ENCODE measurements at regions not wholly inside any gene's neighbourhood (a gene's known extent, or its start where the extent isn't known, plus 50 kb on each side); places are given as distances from the start of the nearest gene placed in this dataset.
"Not testable (repeated sequence)": the region's sequence is repeated elsewhere in the genome, so short reads cannot be mapped to it uniquely, and the experiment has no call there.

DNA sequence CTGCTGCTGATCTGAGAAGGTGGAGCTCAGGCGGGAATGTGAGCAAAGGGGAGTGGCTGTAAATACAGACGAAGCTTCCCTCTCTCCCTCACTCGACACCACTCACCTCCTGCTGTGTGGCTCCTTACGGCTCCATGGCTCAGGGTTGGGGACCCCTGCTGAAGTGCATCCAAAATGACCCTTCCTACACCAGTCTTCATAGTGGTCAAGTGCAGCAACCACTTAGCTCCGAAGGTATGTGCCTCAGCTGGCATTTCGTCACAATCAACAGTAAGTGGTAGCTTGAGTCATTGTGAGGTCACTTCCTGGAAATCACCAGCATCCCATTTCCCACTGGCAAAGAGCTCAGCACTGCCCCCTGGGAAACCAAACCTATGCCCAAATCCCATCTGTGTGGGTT, 76.4 kb upstream of the COBL start:
- H3K23me2 ChIP-seq (ENCODE audit: low read depth, low read length); H3K79me1 ChIP-seq (ENCODE audit: low read depth, low read length); H4K91ac ChIP-seq (replicated peaks; ENCODE audit: insufficient read length, low read length); H3K36me3 ChIP-seq (ENCODE audit: control insufficient read depth in 2 of 4, insufficient read depth in 4 of 4, low read length in 3 of 4); FAIRE-seq; H2AK5ac ChIP-seq (ENCODE audit: low read depth, low read length); H4K5ac ChIP-seq (ENCODE audit: insufficient read length, low read depth, low read length); H3K27me3 ChIP-seq (replicated peaks in 1 of 4; ENCODE audit: control insufficient read depth in 3 of 4, extremely low read depth in 1 of 4, insufficient read depth in 3 of 4, low read length in 3 of 4); DNase-seq (ENCODE audit: low read depth in 1 of 2, low spot score in 2 of 2); H3K9ac ChIP-seq (replicated peaks in 1 of 4; ENCODE audit: extremely low read depth in 1 of 4, low read depth in 3 of 4, low read length in 3 of 4); H3K27ac ChIP-seq (ENCODE audit: low read depth, low read length); H2BK15ac ChIP-seq (ENCODE audit: low read length); H2BK12ac ChIP-seq (ENCODE audit: low read depth, low read length); H2AFZ ChIP-seq (ENCODE audit: low read length); H3K14ac ChIP-seq (ENCODE audit: insufficient read length); H3K18ac ChIP-seq (ENCODE audit: extremely low read depth, low read length); H3K4me2 ChIP-seq (ENCODE audit: insufficient read depth in 1 of 2, low read depth in 2 of 2, low read length in 2 of 2); H3K4me1 ChIP-seq (replicated peaks in 1 of 4; ENCODE audit: control insufficient read depth in 3 of 4, insufficient read depth in 4 of 4, low read length in 3 of 4); H4K20me1 ChIP-seq (replicated peaks in 1 of 2; ENCODE audit: control insufficient read depth in 1 of 2, insufficient read depth in 2 of 2, low read length in 2 of 2); H3K23ac ChIP-seq (ENCODE audit: insufficient read length); H2BK120ac ChIP-seq (replicated peaks; ENCODE audit: low read depth, low read length); H3K4me3 ChIP-seq (ENCODE audit: extremely low read depth in 1 of 4, insufficient read depth in 2 of 4, low read depth in 3 of 4, low read length in 4 of 4); H2BK5ac ChIP-seq (ENCODE audit: low read depth, low read length); H3K56ac ChIP-seq (replicated peaks; ENCODE audit: insufficient read length, low read depth, low read length); H3K9me3 ChIP-seq (ENCODE audit: insufficient read depth in 2 of 2, low read depth in 1 of 2, low read length in 1 of 2); H2BK20ac ChIP-seq (ENCODE audit: low read length); POLR2A ChIA-PET (ENCODE audit: partially characterized antibody); H3K79me2 ChIP-seq (ENCODE audit: control insufficient read depth in 1 of 2, insufficient read depth in 2 of 2, low read length in 2 of 2); H4K8ac ChIP-seq (ENCODE audit: extremely low read depth, insufficient read depth, low read length); H3K4ac ChIP-seq (replicated peaks; ENCODE audit: insufficient read length, low read depth, low read length): not testable (repeated sequence)
- CTCF ChIA-PET (ENCODE audit: partially characterized antibody) = interaction anchor here (0.7 to 1.2 kb wide), 5 partner anchors 17 to 165 kb away, joined by 3 to 5 read pairs (median 4); no protein-coding TSS in a partner anchor
- WGBS, 2 experiments (ENCODE audit: extremely low coverage in 1 of 2, insufficient coverage in 1 of 2, insufficient read length in 1 of 2, insufficient replicate concordance in 2 of 2, low coverage in 1 of 2, low lambda C conversion rate in 2 of 2, missing lambda C conversion rate in 1 of 2) = 86% methylated on average over 6 of the region's 6 CpGs; no CpG with 5 or more reads in 1 of the 2 experiments

DNA sequence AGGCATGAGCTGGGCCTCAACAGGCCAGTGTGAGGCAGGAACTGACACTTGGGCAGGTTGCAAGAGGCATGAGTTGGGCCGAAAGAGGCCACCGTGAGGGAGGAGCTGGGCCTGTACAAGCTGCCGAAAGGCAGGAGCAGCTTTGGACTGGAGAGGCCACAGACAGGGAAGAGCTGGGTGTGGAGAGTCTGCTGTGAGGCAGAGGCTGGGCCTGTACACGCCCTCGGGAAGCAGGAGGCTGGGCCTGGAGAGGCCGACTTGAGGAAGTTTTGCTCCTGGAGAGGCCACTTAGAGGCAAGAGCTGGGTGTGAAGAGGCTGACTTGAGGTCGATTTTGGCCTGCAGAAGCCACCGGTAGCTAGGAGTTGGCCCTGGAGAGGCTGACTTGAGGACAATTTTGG, 73.3 kb upstream of the COBL start:
- 98% methylated on average over 6 of the region's 8 CpGs; no CpG with 5 or more reads in 1 of the 2 experiments for WGBS, 2 experiments (ENCODE audit: extremely low coverage in 1 of 2, insufficient coverage in 1 of 2, insufficient read length in 1 of 2, insufficient replicate concordance in 2 of 2, low coverage in 1 of 2, low lambda C conversion rate in 2 of 2, missing lambda C conversion rate in 1 of 2)

More for the DNA sequence above, 73.3 kb upstream of the COBL start:
- H4K5ac ChIP-seq (ENCODE audit: insufficient read length, low read depth, low read length); H3K36me3 ChIP-seq (ENCODE audit: control insufficient read depth in 2 of 4, insufficient read depth in 4 of 4, low read length in 3 of 4); H2AFZ ChIP-seq (ENCODE audit: low read length); H4K8ac ChIP-seq (ENCODE audit: extremely low read depth, insufficient read depth, low read length); H3K27ac ChIP-seq (ENCODE audit: low read depth, low read length); DNase-seq (ENCODE audit: low read depth in 1 of 2, low spot score in 2 of 2); H3K27me3 ChIP-seq (replicated peaks in 1 of 4; ENCODE audit: control insufficient read depth in 3 of 4, extremely low read depth in 1 of 4, insufficient read depth in 3 of 4, low read length in 3 of 4); H2AK5ac ChIP-seq (ENCODE audit: low read depth, low read length); H2BK15ac ChIP-seq (ENCODE audit: low read length); H3K56ac ChIP-seq (replicated peaks; ENCODE audit: insufficient read length, low read depth, low read length); H3K23ac ChIP-seq (ENCODE audit: insufficient read length); H3K4me1 ChIP-seq (replicated peaks in 1 of 4; ENCODE audit: control insufficient read depth in 3 of 4, insufficient read depth in 4 of 4, low read length in 3 of 4); H2BK12ac ChIP-seq (ENCODE audit: low read depth, low read length); H3K79me2 ChIP-seq (ENCODE audit: control insufficient read depth in 1 of 2, insufficient read depth in 2 of 2, low read length in 2 of 2); H2BK20ac ChIP-seq (ENCODE audit: low read length); H3K4me3 ChIP-seq (ENCODE audit: extremely low read depth in 1 of 4, insufficient read depth in 2 of 4, low read depth in 3 of 4, low read length in 4 of 4); H3K9ac ChIP-seq (replicated peaks in 1 of 4; ENCODE audit: extremely low read depth in 1 of 4, low read depth in 3 of 4, low read length in 3 of 4); H2BK120ac ChIP-seq (replicated peaks; ENCODE audit: low read depth, low read length); H4K91ac ChIP-seq (replicated peaks; ENCODE audit: insufficient read length, low read length); H3K4me2 ChIP-seq (ENCODE audit: insufficient read depth in 1 of 2, low read depth in 2 of 2, low read length in 2 of 2); H2BK5ac ChIP-seq (ENCODE audit: low read depth, low read length); POLR2A ChIA-PET (ENCODE audit: partially characterized antibody); H3K4ac ChIP-seq (replicated peaks; ENCODE audit: insufficient read length, low read depth, low read length); H3K79me1 ChIP-seq (ENCODE audit: low read depth, low read length); H3K18ac ChIP-seq (ENCODE audit: extremely low read depth, low read length); H3K14ac ChIP-seq (ENCODE audit: insufficient read length); H3K23me2 ChIP-seq (ENCODE audit: low read depth, low read length); H3K9me3 ChIP-seq (ENCODE audit: insufficient read depth in 2 of 2, low read depth in 1 of 2, low read length in 1 of 2); H4K20me1 ChIP-seq (replicated peaks in 1 of 2; ENCODE audit: control insufficient read depth in 1 of 2, insufficient read depth in 2 of 2, low read length in 2 of 2); FAIRE-seq: not testable (repeated sequence)
- CTCF ChIA-PET (ENCODE audit: partially characterized antibody) = interaction anchor here (0.8 to 1.8 kb wide), 4 partner anchors 22 to 202 kb away, joined by 3 to 6 read pairs (median 4); no protein-coding TSS in a partner anchor

Data from H1 (cell line).